ENCODE measurements at regions not wholly inside any gene's neighbourhood (a gene's known extent, or its start where the extent isn't known, plus 50 kb on each side); places are given as distances from the start of the nearest gene placed in this dataset.

GRCh38 chr2:188209218-188209617 is 82.5 kb upstream of the GULP1 start:
- H3K36me3 Mint-ChIP-seq = no peaks in the 10 kb centered on the region
- H3K27me3 Mint-ChIP-seq (ENCODE audit: low read depth in 3 of 3) = peaks cover 0 to 2% (median 0%) of the 10 kb centered on the region in 3 donors
- H3K4me1 Mint-ChIP-seq = no peaks in the 10 kb centered on the region
- DNase-seq = no peak
- peaks cover 8 to 46% (median 19%) of the 10 kb centered on the region in 6 donors for H3K9me3 Mint-ChIP-seq
- no peak overlapping the region for H3K4me3 Mint-ChIP-seq
- H3K27ac Mint-ChIP-seq = no peak overlapping the region

- H3K36me3 Mint-ChIP-seq = no peaks in the 10 kb centered on the region
- DNase-seq = no peak
- no peaks in the 10 kb centered on the region for H3K27me3 Mint-ChIP-seq (ENCODE audit: low read depth in 3 of 3)
- H3K4me3 Mint-ChIP-seq = no peak overlapping the region
- H3K9me3 Mint-ChIP-seq = peaks cover 4 to 17% (median 10%) of the 10 kb centered on the region in 6 donors
- H3K27ac Mint-ChIP-seq = no peak overlapping the region
- no peaks in the 10 kb centered on the region for H3K4me1 Mint-ChIP-seq
These were observed 74.4 kb upstream of the GULP1 start for GRCh38 chr2:188217264-188217663.

GRCh38 chr2:188219541-188219940 is 72.1 kb upstream of the GULP1 start:
- no peak overlapping the region for H3K27ac Mint-ChIP-seq

GRCh38 chr2:188220535-188220934 is 71.1 kb upstream of the GULP1 start:
- H3K9me3 Mint-ChIP-seq = peaks cover 4 to 33% (median 14%) of the 10 kb centered on the region in 6 donors
- DNase-seq = no peak
- H3K27ac Mint-ChIP-seq = no peak overlapping the region
- no peaks in the 10 kb centered on the region for H3K4me1 Mint-ChIP-seq
- H3K36me3 Mint-ChIP-seq = no peaks in the 10 kb centered on the region
- H3K4me3 Mint-ChIP-seq = no peak overlapping the region
- no peaks in the 10 kb centered on the region for H3K27me3 Mint-ChIP-seq (ENCODE audit: low read depth in 3 of 3)

More at GRCh38 chr2:188219541-188219940, 72.1 kb upstream of the GULP1 start:
- H3K4me3 Mint-ChIP-seq = no peak overlapping the region
- H3K4me1 Mint-ChIP-seq = no peaks in the 10 kb centered on the region
- DNase-seq = no peak
- no peaks in the 10 kb centered on the region for H3K36me3 Mint-ChIP-seq
- H3K9me3 Mint-ChIP-seq = peaks cover 4 to 25% (median 12%) of the 10 kb centered on the region in 6 donors
- no peaks in the 10 kb centered on the region for H3K27me3 Mint-ChIP-seq (ENCODE audit: low read depth in 3 of 3)

GRCh38 chr2:188227713-188228112 is 64.0 kb upstream of the GULP1 start:
- H3K4me1 Mint-ChIP-seq = no peaks in the 10 kb centered on the region

GRCh38 chr2:188235364-188235763 is 56.3 kb upstream of the GULP1 start:
- Mint-ChIP-seq H3K36me3 (no peaks in the 10 kb centered on the region), H3K4me3 (no peak overlapping the region), H3K27me3 (ENCODE audit: low read depth in 3 of 3) (no peaks in the 10 kb centered on the region), H3K9me3 (peaks cover 7 to 32% (median 19%) of the 10 kb centered on the region in 6 donors), H3K27ac (no peak overlapping the region), H3K4me1 (no peaks in the 10 kb centered on the region)
- DNase-seq = no peak

More at GRCh38 chr2:188227713-188228112, 64.0 kb upstream of the GULP1 start:
- no peaks in the 10 kb centered on the region for H3K36me3 Mint-ChIP-seq
- H3K27ac Mint-ChIP-seq = no peak overlapping the region
- H3K4me3 Mint-ChIP-seq = no peak overlapping the region
- H3K9me3 Mint-ChIP-seq = peaks cover 11 to 52% (median 19%) of the 10 kb centered on the region in 6 donors
- DNase-seq = no peak
- no peaks in the 10 kb centered on the region for H3K27me3 Mint-ChIP-seq (ENCODE audit: low read depth in 3 of 3)

- Mint-ChIP-seq H3K9me3 (peaks cover 8 to 43% (median 13%) of the 10 kb centered on the region in 6 donors), H3K27me3 (ENCODE audit: low read depth in 3 of 3) (no peaks in the 10 kb centered on the region), H3K4me1 (no peaks in the 10 kb centered on the region), H3K4me3 (no peak overlapping the region), H3K36me3 (no peaks in the 10 kb centered on the region), H3K27ac (no peak overlapping the region)
- DNase-seq = no peak
These were observed 53.3 kb upstream of the GULP1 start for GRCh38 chr2:188238386-188238785.
